Peyer's patch (tissue), 4 donors: ENCODE measurements at regions not wholly inside any gene's neighbourhood (a gene's known extent, or its start where the extent isn't known, plus 50 kb on each side); places are given as distances from the start of the nearest gene placed in this dataset.
"Not testable (repeated sequence)": the region's sequence is repeated elsewhere in the genome, so short reads cannot be mapped to it uniquely, and the experiment has no call there.

Experiments
- CTCF ChIP-seq, 6 experiments: fragments of 450-650 bp in 4 of 6; fragments of 200-600 bp in 2 of 6; sonication (generic) in 1 of 6; IDR thresholded peaks; one replicate each; pipeline ENCODE4 v1.5.1; 2017 to 2019; ENCODE audit warnings: antibody characterized with exemption in 6 of 6, mild to moderate bottlenecking in 3 of 6, moderate library complexity in 1 of 6
- POLR2A ChIP-seq, 2 donors: fragments of 450-650 bp; IDR thresholded peaks; one replicate each; pipeline ENCODE4 v1.5.1; 2017; ENCODE audit warnings: antibody characterized with exemption in 2 of 2, mild to moderate bottlenecking in 2 of 2, moderate library complexity in 2 of 2

DNA sequence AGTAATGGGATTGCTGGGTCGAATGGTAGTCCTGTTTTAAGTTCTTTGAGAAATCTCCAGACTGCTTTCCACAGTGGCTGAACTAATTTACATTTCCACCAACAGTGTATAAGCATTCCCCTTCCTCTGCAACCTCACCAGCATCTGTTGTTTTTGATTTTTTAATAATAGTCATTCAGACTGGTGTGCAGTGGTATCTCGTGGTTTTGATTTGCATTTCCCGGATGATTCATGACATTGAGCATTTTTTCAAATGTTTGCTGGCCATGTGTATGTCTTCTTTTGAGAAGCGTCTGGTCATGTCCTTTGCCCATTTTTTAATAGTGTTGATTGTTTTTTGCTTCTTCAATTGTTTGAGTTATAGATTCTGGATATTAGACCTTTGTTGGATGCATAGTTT lies 98.0 kb downstream of the MRPL57 start:
- TF ChIP-seq CTCF, POLR2A (IDR thresholded peaks at IDR 0.05): not testable (repeated sequence)
